HEK293 (cell line): ENCODE measurements at regions not wholly inside any gene's neighbourhood (a gene's known extent, or its start where the extent isn't known, plus 50 kb on each side); places are given as distances from the start of the nearest gene placed in this dataset.

ENCODE experiments used
- CTCF ChIP-seq: fragments of 450-650 bp; formaldehyde crosslinking; IDR thresholded peaks from 2 replicates; pipeline ENCODE4 v1.5.1; 2016; ENCODE audit warnings: missing biosample characterization, missing genetic modification characterization
- ELK4 ChIP-seq: IDR thresholded peaks from 2 replicates; pipeline ENCODE4 v1.6.1; 2011; ENCODE audit warnings: mild to moderate bottlenecking, low read depth, low read length, borderline replicate concordance
- KLF1 ChIP-seq: fragments of 450-650 bp; formaldehyde crosslinking; IDR thresholded peaks from 2 replicates; pipeline ENCODE4 v1.5.1; 2016; ENCODE audit warnings: missing biosample characterization, missing genetic modification characterization
- PRDM4 ChIP-seq: fragments of 450-650 bp; formaldehyde crosslinking; IDR thresholded peaks from 2 replicates; pipeline ENCODE4 v1.5.1; 2017; ENCODE audit warnings: missing biosample characterization, missing genetic modification characterization
- REST ChIP-seq: fragments of 450-650 bp; formaldehyde crosslinking; IDR thresholded peaks from 2 replicates; pipeline ENCODE4 v1.5.1; 2016; ENCODE audit warnings: missing biosample characterization, missing genetic modification characterization
- ZBTB21 ChIP-seq: fragments of 450-650 bp; formaldehyde crosslinking; IDR thresholded peaks from 2 replicates; pipeline ENCODE4 v1.5.1; 2017; ENCODE audit warnings: missing biosample characterization, missing genetic modification characterization
- ZNF133 ChIP-seq: fragments of 450-650 bp; formaldehyde crosslinking; IDR thresholded peaks from 2 replicates; pipeline ENCODE4 v1.5.1; 2016; ENCODE audit warnings: missing biosample characterization, missing genetic modification characterization
- ZNF211 ChIP-seq: fragments of 450-650 bp; formaldehyde crosslinking; IDR thresholded peaks from 2 replicates; pipeline ENCODE4 v1.5.1; 2016; ENCODE audit warnings: low read depth, missing biosample characterization, missing genetic modification characterization
- ZNF341 ChIP-seq: fragments of 450-650 bp; formaldehyde crosslinking; IDR thresholded peaks from 2 replicates; pipeline ENCODE4; 2016; ENCODE audit warnings: low read depth, missing biosample characterization, missing genetic modification characterization
- ZNF423 ChIP-seq: fragments of 450-650 bp; formaldehyde crosslinking; IDR thresholded peaks from 2 replicates; pipeline ENCODE4 v1.5.1; 2016; ENCODE audit warnings: missing biosample characterization, missing genetic modification characterization
- ZNF510 ChIP-seq: fragments of 450-650 bp; formaldehyde crosslinking; IDR thresholded peaks from 2 replicates; pipeline ENCODE4 v1.5.1; 2018; ENCODE audit warnings: mild to moderate bottlenecking, missing genetic modification characterization, missing biosample characterization; ENCODE audit not compliant: insufficient replicate concordance
- ZNF600 ChIP-seq: fragments of 450-650 bp; formaldehyde crosslinking; IDR thresholded peaks from 2 replicates; pipeline ENCODE4 v1.5.1; 2016; ENCODE audit warnings: missing biosample characterization, missing genetic modification characterization
- ZNF830 ChIP-seq: fragments of 450-650 bp; IDR thresholded peaks from 2 replicates; pipeline ENCODE4 v1.5.0; 2018; ENCODE audit warnings: missing biosample characterization, missing genetic modification characterization, low read depth, mild to moderate bottlenecking, moderate library complexity

GRCh38 chr6:144678844-144679243, 393.7 kb downstream of the UTRN start:
- no peak for TF ChIP-seq KLF1
- TF ChIP-seq CTCF (tag by site-specific recombination): no peak
- no peak for TF ChIP-seq ELK4
- TF ChIP-seq PRDM4 (tag by site-specific recombination): no peak
- TF ChIP-seq ZNF211: no peak
- TF ChIP-seq ZNF341 (tag by site-specific recombination): no peak
- no peak for TF ChIP-seq REST (tag by site-specific recombination)
- no peak for TF ChIP-seq ZNF510 (tag by site-specific recombination)
- TF ChIP-seq ZNF423 (tag by site-specific recombination): no peak
- TF ChIP-seq ZNF133 (tag by site-specific recombination): no peak
- no peak for TF ChIP-seq ZNF830 (tag by site-specific recombination)
- TF ChIP-seq ZNF600 (tag by site-specific recombination): no peak
- no peak for TF ChIP-seq ZBTB21
